HepG2 (cell line): ENCODE measurements at regions not wholly inside any gene's neighbourhood (a gene's known extent, or its start where the extent isn't known, plus 50 kb on each side); places are given as distances from the start of the nearest gene placed in this dataset.

ENCODE experiments used
- ADNP ChIP-seq: sonication (generic); formaldehyde crosslinking; IDR thresholded peaks from 2 replicates; pipeline ENCODE4 v1.4.0; 2020; ENCODE audit warnings: missing genetic modification reagents
- BORCS8-MEF2B ChIP-seq: sonication (generic); formaldehyde crosslinking; IDR thresholded peaks from 2 replicates; pipeline ENCODE4 v1.8.0; 2022; ENCODE audit warnings: mild to moderate bottlenecking, missing genetic modification reagents
- CERS6 ChIP-seq: sonication (generic); formaldehyde crosslinking; IDR thresholded peaks from 2 replicates; pipeline ENCODE4 v1.5.0; 2020; ENCODE audit warnings: missing genetic modification reagents
- ETS1 ChIP-seq: sonication (generic); formaldehyde crosslinking; IDR thresholded peaks from 2 replicates; pipeline ENCODE4 v1.4.0; 2020; ENCODE audit warnings: missing genetic modification reagents
- FOXO1 ChIP-seq: sonication (generic); formaldehyde crosslinking; IDR thresholded peaks from 2 replicates; pipeline ENCODE4 v1.4.0; 2020; ENCODE audit warnings: missing genetic modification reagents
- HDAC1 ChIP-seq: sonication (generic); formaldehyde crosslinking; IDR thresholded peaks from 2 replicates; pipeline ENCODE4 v1.5.1; 2020; ENCODE audit warnings: mild to moderate bottlenecking, missing genetic modification reagents
- HDAC6 ChIP-seq: fragments of 200-600 bp; sonication (generic); IDR thresholded peaks from 2 replicates; pipeline ENCODE4 v1.7.0; 2017; ENCODE audit warnings: mild to moderate bottlenecking, antibody characterized with exemption, low read length, low read depth
- RFX3 ChIP-seq: IDR thresholded peaks from 2 replicates; pipeline ENCODE4 v1.6.1; 2016; ENCODE audit warnings: missing biosample characterization, missing genetic modification reagents
- RORA ChIP-seq: sonication (generic); formaldehyde crosslinking; IDR thresholded peaks from 2 replicates; pipeline ENCODE4 v1.5.0; 2020; ENCODE audit warnings: mild to moderate bottlenecking, missing genetic modification reagents, moderate library complexity
- STAG1 ChIP-seq: sonication (generic); formaldehyde crosslinking; IDR thresholded peaks from 2 replicates; pipeline ENCODE4 v1.4.0; 2020; ENCODE audit warnings: missing genetic modification reagents
- SYNCRIP ChIP-seq: fragments of 200-400 bp; formaldehyde crosslinking; IDR thresholded peaks from 2 replicates; pipeline ENCODE4 v1.6.1; 2018; ENCODE audit warnings: mild to moderate bottlenecking, low read depth, low read length; ENCODE audit not compliant: insufficient read depth
- THYN1 ChIP-seq: sonication (generic); formaldehyde crosslinking; IDR thresholded peaks from 2 replicates; pipeline ENCODE4 v1.8.1; 2023; ENCODE audit warnings: low read depth, mild to moderate bottlenecking, moderate library complexity, missing genetic modification reagents, borderline replicate concordance
- TRIM22 ChIP-seq: fragments of 450-650 bp; IDR thresholded peaks from 2 replicates; pipeline ENCODE4 v1.6.1; 2017
- ZFP90 ChIP-seq: sonication (generic); formaldehyde crosslinking; IDR thresholded peaks from 2 replicates; pipeline ENCODE4 v1.8.0; 2022; ENCODE audit warnings: missing genetic modification reagents, mild to moderate bottlenecking, inconsistent platforms, borderline replicate concordance
- ZMYM3 ChIP-seq: sonication (generic); formaldehyde crosslinking; IDR thresholded peaks from 2 replicates; pipeline ENCODE4 v1.5.1; 2020; ENCODE audit warnings: mild to moderate bottlenecking, missing genetic modification reagents
- ZMYM4 ChIP-seq: sonication (generic); formaldehyde crosslinking; IDR thresholded peaks from 2 replicates; pipeline ENCODE4 v1.8.1; 2023; ENCODE audit warnings: mild to moderate bottlenecking, missing genetic modification reagents
- ZNF142 ChIP-seq: sonication (generic); formaldehyde crosslinking; IDR thresholded peaks from 2 replicates; pipeline ENCODE4 v1.4.0; 2020; ENCODE audit warnings: missing genetic modification reagents
- ZNF451 ChIP-seq: sonication (generic); formaldehyde crosslinking; IDR thresholded peaks from 2 replicates; pipeline ENCODE4 v1.5.0; 2020; ENCODE audit warnings: mild to moderate bottlenecking, missing genetic modification reagents
- ZNF556 ChIP-seq: sonication (generic); formaldehyde crosslinking; IDR thresholded peaks from 2 replicates; pipeline ENCODE4 v1.4.0; 2020; ENCODE audit warnings: mild to moderate bottlenecking, missing genetic modification reagents, borderline replicate concordance
- ZNF576 ChIP-seq: sonication (generic); formaldehyde crosslinking; IDR thresholded peaks from 2 replicates; pipeline ENCODE4 v1.4.0; 2020; ENCODE audit warnings: mild to moderate bottlenecking, missing genetic modification reagents
- ZNF792 ChIP-seq: IDR thresholded peaks from 2 replicates; pipeline ENCODE4 v1.6.1; 2016

- TF ChIP-seq ZNF142 (no peak), FOXO1 (0 out of 2 replicates have a peak, but pooled peaks have one; percentile 16), ZMYM3 (no peak), ZMYM4 (peak; percentile 34; the same call in 1 of the 2 replicates), ETS1 (no peak), BORCS8-MEF2B (CRISPR knock-in tag) (no peak), RFX3 (no peak), RORA (no peak), HDAC1 (CRISPR knock-in tag) (0 out of 2 replicates have a peak, but pooled peaks have one; percentile 18), ZNF792 (CRISPR knock-in tag) (no peak), ADNP (no peak), ZNF576 (CRISPR knock-in tag) (peak; percentile 48; the same call in 1 of the 2 replicates), ZNF556 (no peak), THYN1 (CRISPR knock-in tag) (no peak), TRIM22 (no peak), HDAC6 (no peak), SYNCRIP (no peak), CERS6 (CRISPR knock-in tag) (no peak), ZNF451 (no peak), STAG1 (CRISPR knock-in tag) (peak; percentile 55), ZFP90 (CRISPR knock-in tag) (no peak)
Observed at GRCh38 chr10:33695536-33695935, 361.1 kb upstream of the NRP1 start (continued).
